GM18499 (cell line): ENCODE measurements at regions not wholly inside any gene's neighbourhood (a gene's known extent, or its start where the extent isn't known, plus 50 kb on each side); places are given as distances from the start of the nearest gene placed in this dataset.

Experiments
- ATAC-seq: cut with Tn5 transposase; IDR thresholded peaks from one replicate; pipeline ENCODE4 v1.9.1; 2021; ENCODE audit warnings: moderate number of reproducible peaks; ENCODE audit not compliant: insufficient read depth, unreplicated experiment

DNA sequence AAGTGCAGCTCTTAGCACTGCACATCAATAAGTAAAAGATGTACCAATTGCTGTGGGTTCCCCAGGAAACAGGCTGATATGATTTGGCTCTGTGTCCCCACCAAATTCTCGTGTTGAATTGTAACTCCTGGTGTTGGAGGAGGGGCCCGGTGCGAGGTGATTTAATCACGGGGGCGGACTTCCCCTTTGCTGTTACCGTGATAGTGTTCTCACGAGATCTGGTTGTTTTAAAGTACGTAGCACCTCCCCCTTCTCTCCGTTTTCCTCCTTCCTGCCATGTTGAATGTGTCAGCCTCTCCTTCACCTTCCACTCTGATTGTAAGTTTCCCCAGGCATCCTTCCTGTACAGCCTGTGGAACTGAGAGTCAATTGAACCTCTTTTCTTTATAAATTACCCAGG, 93.2 kb upstream of the ACTBL2 start:
- ATAC-seq, result no peak

DNA sequence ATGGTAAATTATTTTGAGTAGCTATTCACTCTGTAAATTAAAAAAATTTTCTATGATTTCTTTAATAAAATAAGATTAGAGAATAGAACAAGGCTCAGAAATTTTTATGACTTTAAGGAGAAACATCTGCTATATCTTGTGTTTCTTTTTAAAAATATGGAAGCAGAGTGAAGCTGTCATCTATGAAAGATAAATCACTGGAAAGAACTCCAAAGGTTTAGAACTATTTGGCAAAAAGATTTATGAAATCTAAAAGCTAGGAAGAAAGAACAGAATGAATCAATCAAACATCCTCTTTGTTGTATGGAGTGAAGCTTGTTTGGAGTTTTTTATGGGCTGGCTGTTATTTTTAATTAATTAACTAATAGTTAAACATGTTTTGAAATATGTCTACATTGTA, 89.8 kb upstream of the ACTBL2 start:
- ATAC-seq, result no peak

DNA sequence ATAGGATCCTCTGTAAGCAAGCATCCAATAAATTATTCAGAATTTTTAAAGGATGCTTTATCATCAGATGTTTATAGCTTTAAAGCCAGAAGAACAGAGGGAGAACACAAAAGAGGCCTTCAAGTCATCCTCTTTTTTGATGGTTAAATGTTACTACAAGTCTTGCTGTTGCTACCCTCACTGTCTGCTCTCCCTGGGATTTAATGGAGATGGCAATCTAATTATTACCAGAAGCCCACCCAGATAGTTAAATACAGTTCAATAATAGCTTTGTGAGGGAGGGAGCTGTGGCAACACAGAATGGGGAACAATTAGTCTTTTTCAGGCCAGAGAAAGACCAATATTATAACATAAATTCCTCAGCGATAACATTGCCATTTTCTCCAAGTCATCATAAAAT, 87.0 kb upstream of the ACTBL2 start:
- no peak for ATAC-seq

DNA sequence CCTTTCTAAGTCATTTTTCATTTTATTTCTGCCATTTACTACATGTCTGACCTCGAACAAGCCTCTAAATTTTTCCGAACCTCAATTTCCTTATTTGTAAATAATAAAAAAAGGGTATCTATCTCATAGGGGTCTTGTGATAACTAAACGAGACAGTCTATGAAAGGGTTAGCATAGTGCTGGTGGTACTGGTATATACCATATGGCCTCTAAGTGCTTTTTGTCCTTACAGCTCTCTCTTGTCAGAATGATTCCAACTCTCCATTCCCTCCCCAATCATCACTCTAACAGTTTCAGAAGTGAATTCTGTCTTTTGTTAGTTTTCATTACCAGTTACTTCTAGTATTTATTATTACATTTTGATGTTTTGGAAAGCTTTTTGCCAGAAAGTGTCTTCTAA, 85.5 kb upstream of the ACTBL2 start:
- no peak for ATAC-seq

DNA sequence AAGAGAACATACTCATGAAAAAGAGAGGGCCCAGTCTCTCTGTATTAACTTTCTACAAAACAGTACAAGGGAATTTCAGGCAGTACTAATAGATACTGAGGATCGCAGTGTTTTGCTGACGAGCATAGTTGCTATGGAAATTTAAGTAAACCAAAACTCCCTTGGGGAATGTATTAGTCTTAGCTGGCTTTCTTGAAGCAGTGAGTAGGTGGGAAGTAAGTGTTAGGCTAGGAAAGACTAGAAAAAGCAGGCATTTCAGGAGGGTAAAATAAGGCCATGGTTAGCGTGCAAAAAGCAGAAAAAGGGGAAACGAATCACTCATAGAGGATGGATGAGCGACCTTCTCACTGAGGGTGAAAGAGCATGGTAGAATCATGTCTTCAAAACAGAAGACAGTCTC, 84.3 kb upstream of the ACTBL2 start:
- no peak for ATAC-seq

DNA sequence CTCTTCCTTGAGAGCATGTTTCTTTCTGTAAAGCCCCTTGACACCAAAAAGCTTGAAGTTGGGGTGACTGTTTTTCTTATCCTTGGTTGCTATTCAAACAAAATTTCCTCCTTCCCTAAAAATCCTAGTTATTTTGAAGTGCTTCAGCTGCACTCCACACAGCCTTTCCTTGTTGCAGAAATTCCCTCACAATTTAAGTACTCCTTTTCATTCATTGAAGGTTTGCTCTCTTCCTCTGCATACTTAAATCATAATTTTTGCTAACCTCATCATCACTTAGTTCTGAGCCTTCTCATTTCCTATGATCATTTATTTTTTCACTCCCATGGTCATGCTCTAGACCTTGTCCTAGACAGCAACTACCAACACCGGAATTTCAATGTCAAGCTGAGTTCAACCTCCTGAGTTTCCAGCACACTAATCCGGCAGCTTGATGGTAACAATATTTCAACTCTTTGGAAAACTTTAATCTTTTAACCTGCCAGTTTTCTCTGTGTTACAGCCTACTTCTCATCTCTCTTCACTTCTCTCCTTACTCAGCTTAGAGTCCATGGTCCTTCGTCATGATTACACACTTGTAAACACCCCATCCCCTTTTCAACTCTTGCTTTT, 78.7 kb upstream of the ACTBL2 start:
- ATAC-seq, result no peak

DNA sequence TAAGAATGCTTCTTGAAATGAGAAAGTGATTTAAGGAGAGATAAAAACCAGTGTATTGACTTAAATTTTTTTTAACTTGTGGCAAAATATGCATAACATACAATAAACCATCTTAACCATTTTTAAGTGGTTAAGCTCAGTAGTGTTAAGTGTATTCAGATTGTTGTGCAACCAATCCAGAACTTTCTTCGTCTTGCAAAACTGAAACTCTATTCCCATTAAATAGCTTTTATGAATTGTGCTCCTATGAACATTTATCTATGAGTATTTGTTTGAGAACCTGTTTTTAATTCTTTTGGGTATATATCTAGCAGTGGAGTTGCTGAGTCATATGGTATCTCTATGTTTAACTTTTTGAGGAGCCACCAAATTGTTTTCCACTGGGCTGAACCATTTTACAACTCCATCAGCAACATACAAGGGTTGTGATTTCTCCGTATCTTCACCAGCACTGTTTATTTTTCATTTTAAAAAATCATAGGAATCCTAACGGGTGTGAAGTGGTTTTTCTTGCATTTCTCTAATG, 76.6 kb upstream of the ACTBL2 start:
- no peak for ATAC-seq

DNA sequence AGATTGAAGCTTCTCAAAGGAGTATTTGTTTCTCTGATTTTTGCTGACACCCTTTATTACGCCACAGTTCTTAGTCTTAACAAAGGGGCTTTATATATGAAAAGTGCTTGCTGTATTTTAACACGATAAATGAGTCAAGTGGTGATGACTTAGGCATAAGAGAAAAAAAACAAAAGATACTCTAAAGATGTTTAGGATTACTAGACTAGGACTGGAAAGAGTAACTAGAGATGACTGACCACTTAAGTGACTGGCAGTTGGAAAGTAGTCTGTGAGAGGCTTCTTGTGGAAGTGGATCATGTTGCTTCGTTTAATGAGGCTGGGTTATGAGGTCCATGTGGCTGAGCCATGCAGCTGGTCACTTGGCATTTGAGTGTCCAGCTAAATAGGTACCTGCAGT, 69.4 kb upstream of the ACTBL2 start:
- no peak for ATAC-seq

DNA sequence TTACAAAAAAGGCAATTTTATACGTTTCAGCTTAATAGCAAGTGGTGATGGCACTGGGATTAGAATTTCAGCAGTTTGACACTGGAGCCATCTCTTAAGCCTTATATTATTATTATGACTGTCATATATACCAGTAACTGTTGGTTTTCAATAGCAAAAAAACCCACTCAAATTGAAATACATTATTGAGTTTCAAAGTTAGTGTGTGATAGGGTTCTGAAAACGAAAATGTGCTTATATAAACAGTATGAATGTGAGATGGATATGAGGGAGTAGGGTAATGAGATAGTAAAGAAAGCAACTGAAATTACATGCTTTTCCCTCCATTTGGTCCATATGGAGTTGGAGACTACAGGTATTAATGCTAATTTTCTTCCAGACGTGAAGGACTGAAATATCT, 68.6 kb upstream of the ACTBL2 start:
- no peak for ATAC-seq

DNA sequence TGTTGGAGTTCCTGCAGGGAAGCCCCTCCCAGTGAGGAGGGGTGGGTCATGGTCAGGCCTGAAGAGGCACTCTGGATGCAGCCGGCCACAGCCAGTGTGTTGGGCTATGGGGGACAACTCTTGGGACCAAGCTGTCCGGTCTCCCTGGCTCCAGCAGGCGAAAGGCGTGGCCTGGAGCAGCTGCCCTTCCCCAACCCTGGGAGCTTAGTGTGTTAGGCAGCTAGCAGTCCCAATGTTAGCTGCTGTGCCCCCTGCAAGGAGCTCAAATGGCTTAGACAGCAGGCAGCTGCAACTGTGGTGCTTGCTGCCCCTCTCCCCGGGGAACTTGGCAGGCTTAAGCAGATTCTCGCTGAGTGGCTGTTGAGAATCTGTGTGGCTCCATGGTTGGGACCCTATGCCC, 67.5 kb upstream of the ACTBL2 start:
- ATAC-seq, result no peak

DNA sequence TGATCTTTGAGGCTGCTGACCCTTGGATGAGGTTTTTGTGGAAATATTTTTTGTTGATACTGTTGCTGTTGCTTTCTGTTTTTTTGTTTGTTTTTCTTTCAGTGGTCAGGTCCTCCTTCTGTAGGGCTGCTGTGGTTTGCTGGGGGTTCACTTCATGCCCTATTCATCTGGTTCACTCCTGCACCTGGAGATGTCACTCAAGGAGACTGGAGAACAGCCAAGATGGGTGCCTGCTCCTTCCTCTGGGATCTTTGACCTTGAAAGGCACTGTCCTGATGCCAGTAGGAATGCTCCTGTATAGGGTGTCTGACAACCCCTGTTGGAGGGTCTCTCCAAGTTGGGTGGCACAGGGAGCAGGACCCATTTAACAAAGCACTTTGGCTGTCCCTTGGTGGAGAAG, 67.0 kb upstream of the ACTBL2 start:
- no peak for ATAC-seq

DNA sequence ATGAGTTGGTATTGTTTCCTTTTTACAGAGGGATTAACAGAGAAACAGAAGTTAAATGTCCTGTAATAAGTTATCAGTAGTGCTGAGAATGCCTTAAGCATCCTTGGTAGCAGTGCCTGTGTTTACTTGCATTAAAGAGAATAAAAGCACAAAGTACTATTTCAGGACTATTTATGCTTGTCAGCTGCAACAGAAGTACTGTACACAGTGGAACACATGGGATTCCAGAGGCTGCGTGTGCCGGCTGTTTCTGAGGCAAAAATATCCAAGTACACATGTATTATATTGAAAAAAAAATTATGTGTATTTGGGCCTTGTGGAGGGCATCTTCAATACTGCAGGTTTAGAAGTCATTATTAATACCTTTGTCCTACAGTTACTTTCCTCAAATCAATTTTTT, 58.2 kb upstream of the ACTBL2 start:
- no peak for ATAC-seq

DNA sequence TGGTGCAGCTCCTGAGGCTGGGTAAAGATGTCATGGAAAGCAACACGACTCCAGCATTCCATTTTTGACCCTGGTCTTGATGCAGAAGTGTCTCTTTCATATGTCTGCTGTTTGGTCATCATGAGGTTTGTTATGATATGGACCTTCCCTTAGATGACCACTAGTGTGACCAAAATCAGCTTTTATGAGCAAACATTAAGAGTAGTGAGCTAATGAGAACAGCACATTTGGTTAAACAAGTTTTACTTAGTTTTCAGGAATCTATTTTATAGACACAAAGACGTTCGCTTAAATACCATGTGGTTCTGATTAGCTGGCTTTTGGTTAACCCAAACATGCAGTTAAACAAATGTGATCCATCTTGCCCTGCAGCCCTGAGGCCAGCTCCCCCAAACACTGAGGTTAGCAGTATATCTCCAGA, 56.7 kb upstream of the ACTBL2 start:
- ATAC-seq, result no peak

DNA sequence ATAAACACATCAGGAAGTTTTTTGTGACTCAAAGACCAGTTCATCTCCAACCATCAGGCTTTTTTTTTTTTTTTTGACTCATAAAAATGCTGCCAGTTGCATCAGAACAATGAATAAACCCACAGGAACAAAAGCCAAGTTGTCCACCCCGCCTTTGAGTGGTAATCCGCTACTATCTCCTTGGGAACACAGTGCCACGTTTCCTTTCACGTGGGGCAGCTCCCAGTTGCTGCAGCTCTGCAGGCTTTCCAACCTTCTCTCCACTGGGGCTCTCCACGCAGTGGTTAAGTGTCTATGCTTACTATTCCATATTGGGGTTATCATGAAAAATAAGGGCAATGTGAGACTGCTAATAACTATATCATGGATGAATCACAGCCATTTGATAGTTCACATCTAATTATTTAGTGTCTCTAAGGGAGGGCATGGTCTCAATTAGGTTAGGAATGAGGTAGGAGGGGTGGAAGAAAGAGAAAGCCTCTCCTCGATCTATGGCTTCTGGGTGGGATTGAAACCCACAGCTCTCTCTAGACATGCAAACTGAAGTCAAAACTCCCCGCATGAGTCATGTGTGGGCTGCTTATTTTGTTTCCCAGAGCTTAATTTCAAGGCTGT, 55.8 kb upstream of the ACTBL2 start:
- no peak for ATAC-seq

DNA sequence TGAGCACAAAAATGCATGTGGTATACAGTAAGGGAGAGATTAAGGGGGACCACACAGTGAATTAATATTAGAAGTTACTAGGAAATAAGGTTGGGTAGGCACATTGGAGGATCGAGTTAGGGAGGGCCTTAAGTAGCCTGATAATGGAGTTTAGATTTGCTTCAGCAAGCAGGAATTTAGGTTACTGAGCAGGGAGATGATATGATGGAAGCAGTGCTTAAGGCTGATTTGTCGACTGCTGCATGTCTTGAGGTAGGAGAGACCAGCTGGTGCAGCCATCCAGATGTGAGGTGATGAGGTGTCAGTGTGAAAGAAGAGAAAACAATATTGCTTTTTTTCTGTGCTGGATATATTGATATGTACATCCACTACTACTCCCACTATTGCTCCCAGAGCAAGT, 55.2 kb upstream of the ACTBL2 start:
- no peak for ATAC-seq

DNA sequence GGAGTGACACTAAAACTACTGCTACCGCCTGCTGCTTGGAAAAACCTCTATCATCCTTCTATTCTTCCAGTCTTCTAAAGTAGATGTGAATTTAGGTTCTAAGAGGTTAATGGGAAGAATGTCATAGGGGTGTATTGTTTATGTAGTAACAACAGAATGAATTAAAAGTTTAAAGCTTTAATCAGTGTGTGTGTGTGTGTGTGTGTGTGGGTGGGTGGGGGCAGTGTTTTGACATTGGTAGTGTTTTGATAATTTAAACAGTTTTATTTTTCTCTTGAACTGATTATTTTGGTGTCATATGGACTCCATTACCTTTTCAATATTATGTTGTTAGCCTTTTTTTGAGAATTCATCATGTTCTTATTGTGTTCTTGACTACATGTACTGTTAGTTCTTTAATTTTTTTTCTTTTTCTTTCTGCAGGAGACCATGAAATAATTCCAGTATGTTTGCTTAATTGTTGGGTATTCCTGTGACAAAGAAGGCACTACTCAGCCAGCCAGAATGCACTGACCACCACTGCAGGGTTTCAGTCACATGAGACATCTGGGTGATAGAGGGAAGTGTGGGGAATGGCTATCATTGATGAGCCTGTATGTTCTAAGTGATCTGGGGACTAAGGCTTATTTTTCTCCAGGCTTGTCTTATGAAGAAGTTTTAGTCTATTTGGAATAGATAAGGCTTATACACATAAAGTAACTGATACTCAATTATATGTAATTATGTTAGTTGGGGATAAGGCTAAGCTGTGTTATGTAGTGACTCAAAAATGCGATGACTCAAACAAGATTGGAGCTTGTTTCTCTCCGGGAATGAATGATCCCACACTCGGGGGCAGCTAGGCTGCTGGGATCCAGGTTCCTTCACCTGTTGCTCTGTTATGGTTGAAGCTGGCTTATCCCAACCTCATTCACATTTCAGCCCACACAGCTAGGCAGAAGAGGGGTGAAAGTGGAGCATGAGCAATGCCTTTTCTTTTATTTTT, 50.2 kb upstream of the ACTBL2 start:
- ATAC-seq, result no peak
